Gastrocnemius medialis (tissue), 4 donors: ENCODE measurements at regions not wholly inside any gene's neighbourhood (a gene's known extent, or its start where the extent isn't known, plus 50 kb on each side); places are given as distances from the start of the nearest gene placed in this dataset.
"Not testable (repeated sequence)": the region's sequence is repeated elsewhere in the genome, so short reads cannot be mapped to it uniquely, and the experiment has no call there.

Experiments
- ATAC-seq, 2 donors: fragments of 150-250 bp; one replicate each; pipeline ENCODE4 v1.9.1; 2016
- DNase-seq, 2 donors: peaks; one replicate each; pipeline ENCODE4 v3.0.0-alpha.2; 2019
- H3K27ac ChIP-seq, 4 donors: fragments of 200-600 bp; sonication (generic); 1 replicate in 1 of 4; 2 replicates in 3 of 4; pipeline ENCODE4 v1.5.1; 2016 to 2018; ENCODE audit warnings: mild to moderate bottlenecking in 2 of 4, moderate library complexity in 1 of 4
- H3K27me3 ChIP-seq, 3 donors: fragments of 200-600 bp; sonication (generic) in 2 of 3; 1 replicate in 1 of 3; 2 replicates in 2 of 3; pipeline versions ENCODE4 v1.5.1 to v1.6.0; 2016 to 2019; ENCODE audit warnings: mild to moderate bottlenecking in 1 of 3, moderate library complexity in 1 of 3
- H3K36me3 ChIP-seq, 2 donors: fragments of 200-600 bp; sonication (generic) in 1 of 2; one replicate each; pipeline ENCODE4 v1.5.1; 2017 to 2018
- H3K4me1 ChIP-seq, 2 donors: fragments of 200-600 bp; sonication (generic) in 1 of 2; one replicate each; pipeline ENCODE4 v1.5.1; 2016 to 2017; ENCODE audit warnings: mild to moderate bottlenecking in 2 of 2
- H3K4me3 ChIP-seq, 4 donors: fragments of 200-600 bp; sonication (generic) in 3 of 4; 1 replicate in 1 of 4; 2 replicates in 3 of 4; pipeline ENCODE4 v1.5.1; 2016 to 2019; ENCODE audit warnings: mild to moderate bottlenecking in 2 of 4
- H3K9me3 ChIP-seq, 3 donors: fragments of 200-600 bp; sonication (generic) in 2 of 3; 1 replicate in 1 of 3; 2 replicates in 2 of 3; pipeline ENCODE4 v1.5.1; 2016 to 2019
- CTCF ChIP-seq, 5 experiments: fragments of 450-650 bp in 3 of 5; fragments of 200-600 bp in 2 of 5; sonication (generic) in 2 of 5; IDR thresholded peaks in 4 of 5; conservative IDR thresholded peaks in 1 of 5; 1 replicate in 4 of 5; 2 replicates in 1 of 5; pipeline ENCODE4 v1.5.1; 2016 to 2019; ENCODE audit warnings: antibody characterized with exemption in 5 of 5, mild to moderate bottlenecking in 3 of 5, moderate library complexity in 3 of 5
- POLR2A ChIP-seq, 2 donors: fragments of 450-650 bp; IDR thresholded peaks; one replicate each; pipeline ENCODE4 v1.6.1; 2017; ENCODE audit warnings: antibody characterized with exemption in 2 of 2, mild to moderate bottlenecking in 2 of 2, moderate library complexity in 2 of 2
- in situ Hi-C, 4 donors: fragments of 200-750 bp; cut with MboI; loops; one replicate each; pipeline versions ENCODE4 v1.15.0 to v1.8.0; 2017; ENCODE audit warnings: low sequenced_read_pairs in 4 of 4
- intact Hi-C: fragments of 100-400 bp; cut with DNase I; formaldehyde crosslinking; loops from one replicate; pipeline ENCODE4 v1.15.1; 2023; ENCODE audit warnings: low total_unique reads

GRCh38 chr13:72561791-72562190, 165.6 kb downstream of the MZT1 start:
- H3K36me3 ChIP-seq, result no peaks in the 10 kb centered on the region
- intact Hi-C loops (no loop called here), in situ Hi-C loops (no loop called here)
- no peaks in the 10 kb centered on the region for H3K4me1 ChIP-seq
- no peak for TF ChIP-seq POLR2A (IDR thresholded peaks at IDR 0.05)
- no peak for TF ChIP-seq CTCF (IDR thresholded peaks at IDR 0.05 in 4 of 5, conservative IDR thresholded peaks at IDR 0.05 in 1 of 5)
- H3K9me3 ChIP-seq, result no peaks in the 10 kb centered on the region
- H3K27ac ChIP-seq, result no peak overlapping the region
- H3K27me3 ChIP-seq, result no peaks in the 10 kb centered on the region
- DNase-seq, result no peak
- no peak overlapping the region for H3K4me3 ChIP-seq
- ATAC-seq, result no peak

GRCh38 chr13:72559716-72560115, 167.7 kb downstream of the MZT1 start:
- DNase-seq (no peak), ATAC-seq (no peak)
- Histone ChIP-seq H3K4me1 (no peaks in the 10 kb centered on the region), H3K27me3 (no peaks in the 10 kb centered on the region), H3K4me3 (no peak overlapping the region), H3K36me3 (no peaks in the 10 kb centered on the region), H3K9me3 (no peaks in the 10 kb centered on the region), H3K27ac (no peak overlapping the region)
- TF ChIP-seq POLR2A (IDR thresholded peaks at IDR 0.05) (no peak), CTCF (IDR thresholded peaks at IDR 0.05 in 4 of 5, conservative IDR thresholded peaks at IDR 0.05 in 1 of 5) (no peak)
- intact Hi-C loops, result no loop called here
- in situ Hi-C loops, result no loop called here

- no peak for ATAC-seq
- Histone ChIP-seq H3K4me1 (no peaks in the 10 kb centered on the region), H3K27ac (no peak overlapping the region), H3K4me3 (no peak overlapping the region), H3K9me3 (no peaks in the 10 kb centered on the region), H3K27me3 (no peaks in the 10 kb centered on the region), H3K36me3 (no peaks in the 10 kb centered on the region)
- no peak for DNase-seq
- intact Hi-C loops, result no loop called here
- in situ Hi-C loops, result no loop called here
- no peak for TF ChIP-seq POLR2A (IDR thresholded peaks at IDR 0.05)
- TF ChIP-seq CTCF (IDR thresholded peaks at IDR 0.05 in 4 of 5, conservative IDR thresholded peaks at IDR 0.05 in 1 of 5), result no peak
Observed at GRCh38 chr13:72556945-72557344, 170.5 kb downstream of the MZT1 start.

- intact Hi-C loops (no loop called here), in situ Hi-C loops (no loop called here)
- H3K4me3 ChIP-seq, result no peak overlapping the region
- no peak overlapping the region for H3K27ac ChIP-seq
- ATAC-seq, result no peak
- no peaks in the 10 kb centered on the region for H3K36me3 ChIP-seq
- DNase-seq, result no peak
- H3K4me1 ChIP-seq, result no peaks in the 10 kb centered on the region
- TF ChIP-seq CTCF (IDR thresholded peaks at IDR 0.05 in 4 of 5, conservative IDR thresholded peaks at IDR 0.05 in 1 of 5) (no peak), POLR2A (IDR thresholded peaks at IDR 0.05) (no peak)
- no peaks in the 10 kb centered on the region for H3K9me3 ChIP-seq
- no peaks in the 10 kb centered on the region for H3K27me3 ChIP-seq
Observed at GRCh38 chr13:72555601-72556000, 171.8 kb downstream of the MZT1 start.

GRCh38 chr13:72552731-72553130, 174.7 kb downstream of the MZT1 start:
- in situ Hi-C loops (no loop called here), intact Hi-C loops (no loop called here)
- no peak for DNase-seq
- H3K36me3 ChIP-seq, result no peaks in the 10 kb centered on the region
- no peaks in the 10 kb centered on the region for H3K27me3 ChIP-seq
- no peak overlapping the region for H3K4me3 ChIP-seq
- H3K27ac ChIP-seq, result no peak overlapping the region
- no peaks in the 10 kb centered on the region for H3K4me1 ChIP-seq
- ATAC-seq, result no peak
- TF ChIP-seq CTCF (IDR thresholded peaks at IDR 0.05 in 4 of 5, conservative IDR thresholded peaks at IDR 0.05 in 1 of 5) (no peak), POLR2A (IDR thresholded peaks at IDR 0.05) (no peak)
- no peaks in the 10 kb centered on the region for H3K9me3 ChIP-seq

- H3K4me3 ChIP-seq, intact Hi-C loops, DNase-seq, H3K36me3 ChIP-seq, H3K27me3 ChIP-seq, H3K4me1 ChIP-seq, H3K9me3 ChIP-seq, H3K27ac ChIP-seq, in situ Hi-C loops, ATAC-seq: not testable (repeated sequence)
Observed at GRCh38 chr13:72545895-72546294, 181.5 kb downstream of the MZT1 start.
